ENCODE measurements at regions not wholly inside any gene's neighbourhood (a gene's known extent, or its start where the extent isn't known, plus 50 kb on each side); places are given as distances from the start of the nearest gene placed in this dataset.

DNA sequence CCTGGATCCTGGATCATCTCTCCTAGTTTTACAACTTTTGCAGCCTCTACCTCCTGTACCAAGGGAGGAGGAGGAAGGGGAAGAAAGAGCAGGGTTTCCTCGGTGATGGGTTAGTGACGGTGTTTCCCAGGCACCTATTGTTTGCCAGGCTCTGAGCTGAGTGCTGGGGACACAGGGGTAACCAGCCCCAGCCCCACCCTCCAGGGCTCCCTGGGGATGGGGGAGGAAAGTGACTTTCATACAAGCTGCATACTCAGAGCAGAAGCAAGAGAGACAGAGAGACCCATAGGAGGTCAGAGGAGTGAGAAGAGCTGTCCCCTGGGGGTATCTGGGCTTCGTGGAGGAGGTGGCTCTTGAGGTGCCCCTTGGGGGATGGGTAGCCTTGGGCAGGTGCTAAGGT, 89.4 kb upstream of the THY1 start:
- no peak overlapping the region for H3K27ac ChIP-seq
- POLR2A ChIA-PET (ENCODE audit: low non-redundant PET) = no interaction called here
- CTCF ChIA-PET = interaction anchor here (0.6 to 1.1 kb wide), 3 partner anchors 19 to 22 kb away, joined by 3 to 4 read pairs (median 3); no protein-coding TSS in a partner anchor

DNA sequence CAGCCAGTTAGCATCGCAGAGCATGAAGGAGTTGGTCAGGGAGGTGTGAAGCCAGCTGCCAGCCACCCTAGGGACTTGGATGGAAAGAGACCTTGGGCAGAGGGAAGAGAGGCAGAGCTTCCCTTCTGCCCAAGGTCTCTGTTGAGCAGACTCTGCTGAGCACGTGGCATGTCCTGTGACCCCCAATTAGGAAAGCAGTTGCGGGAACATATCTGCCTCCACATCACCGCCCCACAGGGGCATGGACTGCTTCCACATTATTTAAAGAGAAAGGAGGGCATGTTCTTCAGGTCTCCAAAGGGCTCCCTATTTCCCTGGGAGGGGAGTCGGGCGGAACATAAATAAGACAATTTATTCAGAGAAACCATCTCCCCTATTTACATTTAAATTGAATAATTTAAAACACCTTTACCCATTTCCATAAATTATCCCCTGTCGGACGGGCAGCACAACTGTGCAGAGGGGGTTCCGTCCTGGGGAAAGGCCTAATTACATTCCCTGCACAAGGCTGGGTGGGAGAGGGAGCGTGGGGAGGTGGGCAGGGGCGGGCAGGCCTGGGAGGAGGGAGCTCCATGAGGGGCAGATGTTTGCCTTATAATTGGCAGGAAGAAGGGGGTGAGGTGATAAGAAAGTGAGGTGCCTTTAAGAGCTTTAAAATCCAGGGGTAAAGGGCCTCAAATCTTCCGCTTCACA, 88.8 kb upstream of the THY1 start:
- H3K27ac ChIP-seq = no peak overlapping the region
- CTCF ChIA-PET = interaction anchor here (2.0 kb wide), 1 partner anchor 22 kb away, joined by 4 read pairs; no protein-coding TSS in a partner anchor
- POLR2A ChIA-PET (ENCODE audit: low non-redundant PET) = no interaction called here

More for the DNA sequence above, 89.4 kb upstream of the THY1 start:
- DNase-seq (ENCODE audit: low spot score) = no peak
- TF ChIP-seq, protein P1, sequence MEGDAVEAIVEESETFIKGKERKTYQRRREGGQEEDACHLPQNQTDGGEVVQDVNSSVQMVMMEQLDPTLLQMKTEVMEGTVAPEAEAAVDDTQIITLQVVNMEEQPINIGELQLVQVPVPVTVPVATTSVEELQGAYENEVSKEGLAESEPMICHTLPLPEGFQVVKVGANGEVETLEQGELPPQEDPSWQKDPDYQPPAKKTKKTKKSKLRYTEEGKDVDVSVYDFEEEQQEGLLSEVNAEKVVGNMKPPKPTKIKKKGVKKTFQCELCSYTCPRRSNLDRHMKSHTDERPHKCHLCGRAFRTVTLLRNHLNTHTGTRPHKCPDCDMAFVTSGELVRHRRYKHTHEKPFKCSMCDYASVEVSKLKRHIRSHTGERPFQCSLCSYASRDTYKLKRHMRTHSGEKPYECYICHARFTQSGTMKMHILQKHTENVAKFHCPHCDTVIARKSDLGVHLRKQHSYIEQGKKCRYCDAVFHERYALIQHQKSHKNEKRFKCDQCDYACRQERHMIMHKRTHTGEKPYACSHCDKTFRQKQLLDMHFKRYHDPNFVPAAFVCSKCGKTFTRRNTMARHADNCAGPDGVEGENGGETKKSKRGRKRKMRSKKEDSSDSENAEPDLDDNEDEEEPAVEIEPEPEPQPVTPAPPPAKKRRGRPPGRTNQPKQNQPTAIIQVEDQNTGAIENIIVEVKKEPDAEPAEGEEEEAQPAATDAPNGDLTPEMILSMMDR (conservative IDR thresholded peaks at IDR 0.05; ENCODE audit: low read depth) = no peak

DNA sequence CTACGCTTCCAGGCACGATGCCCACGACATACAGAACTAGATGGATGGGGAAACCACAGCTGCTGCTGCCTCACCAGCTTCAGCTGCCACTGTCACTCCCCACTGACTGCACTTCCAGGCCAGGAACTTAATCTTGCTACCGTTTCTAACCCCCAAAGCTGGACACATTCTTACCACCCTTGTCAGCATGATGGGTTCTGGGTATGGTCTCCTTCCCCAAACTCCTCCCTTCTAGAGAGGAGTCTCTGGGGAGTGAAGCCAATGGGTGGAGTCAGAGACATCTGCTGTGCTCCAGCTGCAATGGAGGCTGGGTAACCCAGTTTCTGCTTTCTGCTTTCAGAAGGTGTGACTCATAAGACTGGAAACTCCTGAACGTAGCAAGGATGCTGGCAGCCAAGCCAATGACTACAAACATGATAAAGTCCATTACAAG, 87.0 kb upstream of the THY1 start:
- ChIA-PET CTCF (interaction anchor here (0.6 to 2.0 kb wide), 3 partner anchors 24 to 227 kb away, joined by 3 to 5 read pairs (median 4); no protein-coding TSS in a partner anchor), POLR2A (ENCODE audit: low non-redundant PET) (no interaction called here)
- H3K27ac ChIP-seq = no peak overlapping the region
- peak; percentile 21 for DNase-seq (ENCODE audit: low spot score)
- TF ChIP-seq, protein P1 (conservative IDR thresholded peaks at IDR 0.05; ENCODE audit: low read depth) = no peak

More for the DNA sequence above, 88.8 kb upstream of the THY1 start:
- TF ChIP-seq, protein P1 (conservative IDR thresholded peaks at IDR 0.05; ENCODE audit: low read depth) = no peak
- DNase-seq (ENCODE audit: low spot score) = no peak

DNA sequence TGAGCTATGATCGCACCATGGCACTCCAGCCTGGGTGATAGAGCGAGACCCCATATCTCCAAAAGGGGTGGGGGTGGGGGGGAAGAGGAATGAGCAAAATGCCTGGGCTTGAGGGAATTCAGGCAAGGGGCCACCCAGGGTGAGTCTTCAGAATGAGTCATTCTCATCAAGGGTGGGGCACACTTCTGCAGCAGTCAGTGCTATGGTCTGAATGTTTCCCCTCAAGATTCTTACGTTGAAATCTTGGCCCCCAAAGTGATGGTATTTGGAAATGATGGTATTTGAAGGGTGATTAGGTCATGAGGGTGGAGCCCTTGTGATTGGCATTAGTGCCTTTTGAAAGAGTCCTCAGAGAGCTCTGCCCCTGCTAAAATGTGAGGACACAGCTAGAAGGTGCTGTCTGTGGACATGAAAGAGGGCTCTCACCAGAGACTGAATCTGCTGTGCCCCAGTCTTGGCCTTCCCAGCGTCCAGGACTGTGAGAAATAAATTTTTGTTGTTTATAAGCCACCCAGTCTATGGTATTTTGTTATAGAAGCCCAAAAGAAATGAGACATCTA, 86.4 kb upstream of the THY1 start:
- CTCF ChIA-PET = interaction anchor here (1.2 kb wide), 1 partner anchor 35 kb away, joined by 3 read pairs; no protein-coding TSS in a partner anchor
- TF ChIP-seq, protein P1 (conservative IDR thresholded peaks at IDR 0.05; ENCODE audit: low read depth) = no peak
- no peak for DNase-seq (ENCODE audit: low spot score)
- POLR2A ChIA-PET (ENCODE audit: low non-redundant PET) = no interaction called here
- H3K27ac ChIP-seq = no peak overlapping the region

DNA sequence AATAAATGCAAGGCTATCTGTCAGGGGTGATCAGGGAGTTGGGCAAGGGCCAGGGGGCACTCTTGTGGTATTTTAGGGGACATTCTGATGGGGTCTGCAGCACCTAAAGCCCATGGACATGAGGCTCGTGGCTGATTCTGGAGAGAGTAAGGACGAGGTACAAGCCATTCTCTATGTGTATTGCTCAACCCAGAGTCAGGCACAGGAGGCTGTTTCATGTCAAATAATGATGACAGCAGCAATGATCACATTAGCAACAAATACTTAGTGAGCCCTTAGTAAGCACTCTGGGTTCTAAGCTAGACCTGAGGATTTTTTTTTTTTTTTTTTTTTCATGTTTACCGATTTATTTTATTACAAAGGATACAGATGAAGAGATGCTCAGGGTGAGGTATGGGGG, 83.5 kb upstream of the THY1 start:
- ChIA-PET POLR2A (ENCODE audit: low non-redundant PET) (interaction anchor here (0.7 kb wide), 1 partner anchor 253 kb away, joined by 4 read pairs; no protein-coding TSS in a partner anchor), CTCF (interaction anchor here (0.7 kb wide), 1 partner anchor 20 kb away, joined by 6 read pairs; no protein-coding TSS in a partner anchor)
- H3K27ac ChIP-seq = no peak overlapping the region
- TF ChIP-seq, protein P1 (conservative IDR thresholded peaks at IDR 0.05; ENCODE audit: low read depth) = no peak
- no peak for DNase-seq (ENCODE audit: low spot score)

DNA sequence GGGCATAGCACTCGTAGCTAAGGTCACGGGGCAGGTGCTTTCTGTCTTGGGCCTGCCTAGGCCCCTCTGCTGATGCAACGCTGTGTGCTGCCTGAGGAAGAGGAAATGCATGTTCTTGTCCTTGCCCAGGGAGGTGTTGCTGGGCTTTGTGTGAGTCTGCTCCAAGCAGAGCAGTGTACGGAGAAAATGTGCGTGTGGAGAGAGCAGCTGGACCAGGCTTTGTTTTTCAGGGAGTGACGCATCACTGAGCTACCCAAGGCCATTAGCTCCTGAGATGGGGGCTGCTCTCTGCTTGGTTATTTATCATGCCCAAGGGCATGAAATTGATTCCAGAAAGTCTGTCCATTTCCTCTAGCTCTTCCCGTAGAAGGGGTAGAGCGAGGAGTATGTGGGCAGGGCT, 82.9 kb upstream of the THY1 start:
- POLR2A ChIA-PET (ENCODE audit: low non-redundant PET) = no interaction called here
- CTCF ChIA-PET = interaction anchor here (0.5 to 0.6 kb wide), 2 partner anchors 30 to 118 kb away, joined by 3 to 4 read pairs; no protein-coding TSS in a partner anchor
- TF ChIP-seq, protein P1 (conservative IDR thresholded peaks at IDR 0.05; ENCODE audit: low read depth) = no peak

More for the DNA sequence above, 82.9 kb upstream of the THY1 start:
- no peak for DNase-seq (ENCODE audit: low spot score)
- H3K27ac ChIP-seq = no peak overlapping the region
